Neuron (in vitro differentiated cells): ENCODE measurements at regions not wholly inside any gene's neighbourhood (a gene's known extent, or its start where the extent isn't known, plus 50 kb on each side); places are given as distances from the start of the nearest gene placed in this dataset.

Experiments
- H2AFZ ChIP-seq: one replicate; pipeline ENCODE4 v1.6.1; 2013; ENCODE audit warnings: low read depth, mild to moderate bottlenecking, inconsistent platforms, low read length, moderate library complexity
- H3K27me3 ChIP-seq: one replicate; pipeline ENCODE4 v1.6.1; 2013; ENCODE audit warnings: low read length; ENCODE audit not compliant: insufficient read depth
- H3K36me3 ChIP-seq: one replicate; pipeline ENCODE4 v1.6.1; 2013; ENCODE audit warnings: low read length; ENCODE audit not compliant: insufficient read depth
- H3K4me1 ChIP-seq: one replicate; pipeline ENCODE4 v1.6.1; 2013; ENCODE audit warnings: low read length; ENCODE audit not compliant: insufficient read depth
- H3K4me3 ChIP-seq: 2 replicates; pipeline ENCODE4 v1.5.1; 2013; ENCODE audit warnings: mild to moderate bottlenecking, low read length, moderate library complexity
- H3K9me3 ChIP-seq: one replicate; pipeline ENCODE4 v1.6.1; 2013; ENCODE audit warnings: low read length

GRCh38 chr4:10762561-10762960 is 78.0 kb upstream of the CLNK start:
- Histone ChIP-seq H3K9me3 (no peaks in the 10 kb centered on the region), H3K4me3 (no peak overlapping the region), H3K4me1 (peaks cover 6% of the 10 kb centered on the region), H2AFZ (no peak overlapping the region), H3K36me3 (no peaks in the 10 kb centered on the region), H3K27me3 (no peaks in the 10 kb centered on the region)

GRCh38 chr4:10761903-10762302 is 77.3 kb upstream of the CLNK start:
- Histone ChIP-seq H3K27me3 (no peaks in the 10 kb centered on the region), H3K4me3 (no peak overlapping the region), H3K9me3 (no peaks in the 10 kb centered on the region), H2AFZ (no peak overlapping the region), H3K36me3 (no peaks in the 10 kb centered on the region), H3K4me1 (peaks cover 6% of the 10 kb centered on the region)

- H3K9me3 ChIP-seq: no peaks in the 10 kb centered on the region
Observed at GRCh38 chr4:10760086-10760485, 75.5 kb upstream of the CLNK start.

DNA sequence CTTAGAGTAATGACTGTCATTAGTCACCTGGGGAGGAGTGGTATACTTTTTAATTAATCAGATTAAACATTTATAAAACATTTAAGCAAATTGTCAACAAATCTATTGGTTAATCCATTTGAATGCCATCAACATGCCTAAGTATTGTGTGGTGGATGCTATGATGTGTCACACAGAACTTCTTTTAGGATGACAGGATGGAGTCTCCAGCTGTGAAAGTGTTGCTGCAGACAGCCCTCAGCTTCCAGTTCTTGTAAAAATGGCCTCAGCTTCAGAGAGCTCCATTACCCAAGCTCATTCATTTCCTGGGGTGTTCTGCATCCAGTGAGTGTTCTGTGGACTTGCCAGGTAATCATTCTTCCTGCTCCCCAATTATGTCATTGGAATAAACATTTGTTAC is 74.3 kb upstream of the CLNK start:
- Histone ChIP-seq H3K27me3 (no peaks in the 10 kb centered on the region), H2AFZ (no peak overlapping the region), H3K36me3 (no peaks in the 10 kb centered on the region), H3K9me3 (no peaks in the 10 kb centered on the region), H3K4me1 (peaks cover 6% of the 10 kb centered on the region), H3K4me3 (no peak overlapping the region)

More at GRCh38 chr4:10760086-10760485, 75.5 kb upstream of the CLNK start:
- no peak overlapping the region for H2AFZ ChIP-seq
- no peaks in the 10 kb centered on the region for H3K27me3 ChIP-seq
- H3K4me3 ChIP-seq: no peak overlapping the region
- no peaks in the 10 kb centered on the region for H3K36me3 ChIP-seq
- H3K4me1 ChIP-seq: peaks cover 6% of the 10 kb centered on the region

DNA sequence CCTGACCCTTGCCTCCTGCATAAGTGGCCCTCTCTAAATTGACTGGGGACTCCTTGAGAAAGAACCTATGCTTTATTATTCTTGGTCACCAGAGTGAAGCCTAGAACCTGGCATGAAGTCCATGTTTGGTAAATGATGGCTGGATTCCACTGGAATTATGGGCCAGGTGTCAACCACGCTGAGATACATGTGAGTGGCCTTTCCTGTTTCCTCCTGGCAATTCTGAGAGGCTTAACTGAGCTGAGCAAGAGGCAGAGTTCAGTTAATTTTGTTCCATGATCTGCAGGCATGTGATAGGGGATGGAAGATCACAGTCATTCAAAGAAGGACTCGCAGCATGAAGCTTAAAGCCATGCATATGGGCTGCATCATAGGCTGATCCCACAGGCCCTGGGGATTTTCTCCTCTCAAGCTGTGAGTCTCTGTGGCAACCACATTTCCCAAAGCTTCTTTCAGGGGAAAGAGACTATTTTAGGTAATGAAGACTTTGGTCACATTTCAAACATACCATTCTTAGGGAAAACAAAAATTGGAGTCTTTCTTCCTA is 69.4 kb upstream of the CLNK start:
- Histone ChIP-seq H3K4me1 (no peaks in the 10 kb centered on the region), H2AFZ (no peak overlapping the region), H3K27me3 (no peaks in the 10 kb centered on the region), H3K36me3 (no peaks in the 10 kb centered on the region), H3K4me3 (no peak overlapping the region), H3K9me3 (no peaks in the 10 kb centered on the region)

GRCh38 chr4:10753336-10753735 is 68.8 kb upstream of the CLNK start:
- Histone ChIP-seq H3K4me3 (no peak overlapping the region), H3K27me3 (no peaks in the 10 kb centered on the region), H2AFZ (no peak overlapping the region), H3K36me3 (no peaks in the 10 kb centered on the region), H3K4me1 (no peaks in the 10 kb centered on the region), H3K9me3 (no peaks in the 10 kb centered on the region)

DNA sequence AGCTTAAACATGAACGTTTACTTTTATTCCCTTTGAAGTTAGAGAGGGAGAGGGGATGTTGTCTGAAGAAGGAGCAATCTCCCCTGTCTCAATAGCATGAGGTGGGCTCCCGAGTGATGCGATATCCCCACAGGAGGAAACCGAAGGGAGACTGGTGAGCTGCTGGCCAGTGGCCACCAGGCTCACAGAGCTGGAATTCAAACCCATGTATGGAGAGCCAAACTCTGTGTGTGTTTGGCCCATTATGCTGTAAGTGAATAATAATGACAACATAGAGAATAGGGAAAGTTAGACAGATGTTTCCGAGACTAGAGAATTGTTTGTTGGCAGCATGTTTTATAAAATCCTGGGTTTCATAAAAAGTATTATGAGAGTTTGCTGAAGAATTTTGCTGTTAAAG is 66.1 kb upstream of the CLNK start:
- Histone ChIP-seq H3K4me1 (no peaks in the 10 kb centered on the region), H3K4me3 (no peak overlapping the region), H3K36me3 (no peaks in the 10 kb centered on the region), H2AFZ (no peak overlapping the region), H3K27me3 (no peaks in the 10 kb centered on the region), H3K9me3 (no peaks in the 10 kb centered on the region)

DNA sequence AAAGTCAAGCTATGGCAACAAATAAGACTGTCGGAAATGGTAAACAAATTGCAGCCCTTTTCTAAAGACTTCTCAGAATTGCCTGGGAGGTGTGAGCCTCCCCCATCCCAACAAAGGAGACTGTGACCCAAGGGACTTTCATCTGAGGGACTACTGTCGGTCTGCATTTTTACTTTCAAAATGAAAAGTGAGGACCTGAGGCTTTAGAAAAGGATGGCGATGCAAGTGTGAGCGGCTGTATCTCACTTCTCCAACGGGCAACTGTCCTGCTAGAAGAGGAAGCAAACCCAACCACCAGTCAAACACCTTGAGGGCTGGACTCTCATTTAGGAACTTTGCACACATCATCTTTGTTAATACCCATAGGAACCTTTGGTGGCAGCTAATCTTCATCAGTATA is 62.6 kb upstream of the CLNK start:
- Histone ChIP-seq H3K4me3 (no peak overlapping the region), H3K9me3 (no peaks in the 10 kb centered on the region), H3K36me3 (no peaks in the 10 kb centered on the region)

DNA sequence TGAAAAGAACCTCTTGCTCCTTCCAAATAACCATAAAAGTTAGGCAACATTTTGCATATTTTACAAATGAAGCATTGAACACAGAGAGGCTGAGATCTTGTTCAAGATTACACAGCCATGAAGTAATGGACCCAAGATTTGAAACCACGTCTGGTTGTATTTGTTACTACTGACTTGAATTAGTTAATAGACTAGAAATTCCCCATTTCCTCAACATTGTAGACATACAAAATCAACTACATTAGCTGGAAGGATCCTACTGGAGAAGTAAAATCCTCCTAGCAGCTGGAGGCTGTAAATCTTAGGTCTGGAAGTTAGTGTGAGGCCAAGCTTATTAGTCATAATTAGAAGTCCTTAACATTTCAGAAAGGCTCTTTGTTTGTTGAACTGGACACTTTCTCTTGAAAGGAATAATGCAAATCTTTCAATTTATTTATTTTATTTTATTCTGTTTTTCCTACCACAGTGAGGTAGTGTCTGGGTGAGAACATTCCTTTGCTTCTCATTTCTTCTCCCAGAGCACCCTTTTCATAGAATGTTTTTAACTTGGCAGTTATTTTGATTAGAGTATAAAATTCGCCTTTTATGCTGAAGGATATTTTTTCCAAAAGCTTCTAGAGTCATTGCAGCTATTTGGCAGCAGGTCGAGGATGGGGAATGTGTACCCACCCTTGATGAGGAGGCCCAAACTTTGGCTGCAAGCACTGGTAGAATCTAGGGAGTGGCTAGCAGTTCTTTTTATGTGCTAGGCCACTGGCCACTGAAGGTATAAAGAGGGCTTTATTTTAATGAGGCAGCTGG is 62.0 kb upstream of the CLNK start:
- Histone ChIP-seq H3K27me3 (no peaks in the 10 kb centered on the region), H2AFZ (no peak overlapping the region), H3K36me3 (no peaks in the 10 kb centered on the region), H3K9me3 (no peaks in the 10 kb centered on the region), H3K4me1 (no peaks in the 10 kb centered on the region), H3K4me3 (no peak overlapping the region)

More for the DNA sequence above, 62.6 kb upstream of the CLNK start:
- no peak overlapping the region for H2AFZ ChIP-seq
- H3K27me3 ChIP-seq: no peaks in the 10 kb centered on the region
- no peaks in the 10 kb centered on the region for H3K4me1 ChIP-seq

- Histone ChIP-seq H3K27me3 (no peaks in the 10 kb centered on the region), H2AFZ (no peak overlapping the region), H3K4me1 (no peaks in the 10 kb centered on the region), H3K36me3 (no peaks in the 10 kb centered on the region), H3K9me3 (no peaks in the 10 kb centered on the region), H3K4me3 (no peak overlapping the region)
Observed at GRCh38 chr4:10743357-10743756, 58.8 kb upstream of the CLNK start.

DNA sequence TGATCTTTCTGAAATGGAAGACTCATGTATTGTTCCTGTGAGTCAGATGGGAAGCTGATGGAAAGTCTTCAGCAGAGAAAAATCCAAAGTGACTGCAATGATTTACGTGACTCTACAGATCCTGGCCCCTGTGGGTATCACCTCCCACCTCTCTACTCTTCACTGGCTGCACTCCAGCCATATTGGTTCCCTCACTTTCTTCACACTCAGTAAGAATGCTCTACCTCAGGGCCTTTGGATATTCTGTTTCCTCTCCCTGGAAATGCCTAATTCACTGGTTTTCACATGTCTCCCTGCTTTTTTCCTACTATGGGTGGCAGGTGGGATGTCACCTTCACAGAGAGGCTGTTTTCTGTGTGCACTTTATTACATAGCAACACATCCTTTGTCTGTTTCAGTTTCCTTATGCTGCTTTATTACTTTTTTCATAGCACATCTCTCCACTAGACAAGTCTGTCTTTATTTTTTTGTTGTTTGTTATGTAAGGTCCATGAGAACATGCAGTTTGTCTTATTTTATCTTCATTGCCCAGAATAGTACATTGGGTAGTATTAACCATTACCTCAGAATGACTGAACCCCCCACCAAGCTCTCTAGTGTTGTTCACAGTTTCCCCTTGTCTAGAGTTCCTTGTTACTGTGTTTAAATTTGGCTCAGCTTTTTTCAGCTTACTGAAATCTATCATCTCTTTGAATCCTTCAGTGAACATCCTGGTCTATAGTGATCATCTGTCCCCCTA is 57.6 kb upstream of the CLNK start:
- no peak overlapping the region for H2AFZ ChIP-seq
- no peaks in the 10 kb centered on the region for H3K27me3 ChIP-seq
- no peaks in the 10 kb centered on the region for H3K9me3 ChIP-seq
- no peaks in the 10 kb centered on the region for H3K36me3 ChIP-seq
- H3K4me3 ChIP-seq: no peak overlapping the region
- peaks cover 6% of the 10 kb centered on the region for H3K4me1 ChIP-seq

DNA sequence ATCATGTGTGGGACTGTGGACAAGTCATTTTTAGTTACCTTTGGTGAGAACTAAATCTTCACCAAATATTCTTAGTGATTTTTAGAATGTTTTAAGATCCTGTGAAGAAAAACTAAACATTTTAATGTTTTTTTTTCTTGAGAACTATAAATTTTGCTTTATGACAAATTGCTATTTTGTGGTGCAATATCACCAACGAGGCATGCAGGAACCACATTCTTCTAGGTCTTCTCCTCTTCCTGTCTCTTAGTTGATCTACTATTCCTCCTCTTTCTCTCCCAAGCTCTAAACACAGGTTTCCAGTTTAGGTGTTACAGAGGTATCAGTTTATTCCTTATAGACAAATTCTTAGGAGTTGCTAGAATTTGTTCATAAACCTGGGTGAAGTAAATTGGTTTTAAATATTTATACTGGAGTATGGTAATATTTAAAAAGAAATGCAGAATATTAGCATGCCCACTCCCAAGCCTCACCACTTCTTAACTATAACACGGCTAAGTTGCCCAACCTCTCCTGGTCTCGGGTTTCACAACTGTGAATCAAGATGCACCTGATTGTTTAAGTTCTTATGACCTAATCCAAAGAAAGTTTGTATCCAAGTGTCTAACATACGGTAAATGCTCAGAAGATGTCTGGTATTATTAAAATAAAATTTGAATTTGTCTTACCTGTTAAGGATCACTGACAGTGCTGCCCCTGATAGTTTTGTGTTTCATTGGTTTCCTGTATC is 56.5 kb upstream of the CLNK start:
- H3K36me3 ChIP-seq: no peaks in the 10 kb centered on the region
- H3K9me3 ChIP-seq: no peaks in the 10 kb centered on the region
- H3K27me3 ChIP-seq: no peaks in the 10 kb centered on the region
- H3K4me1 ChIP-seq: peaks cover 6% of the 10 kb centered on the region
- H3K4me3 ChIP-seq: no peak overlapping the region
- H2AFZ ChIP-seq: no peak overlapping the region

GRCh38 chr4:10740251-10740650 is 55.7 kb upstream of the CLNK start:
- Histone ChIP-seq H3K4me3 (no peak overlapping the region), H3K27me3 (no peaks in the 10 kb centered on the region), H3K9me3 (no peaks in the 10 kb centered on the region), H3K4me1 (peaks cover 6% of the 10 kb centered on the region), H3K36me3 (no peaks in the 10 kb centered on the region), H2AFZ (no peak overlapping the region)
